SK-N-SH (cell line): ENCODE measurements at regions not wholly inside any gene's neighbourhood (a gene's known extent, or its start where the extent isn't known, plus 50 kb on each side); places are given as distances from the start of the nearest gene placed in this dataset.

ENCODE experiments used
- CTCF ChIA-PET: fragments of 300-600, 350-600 bp; formaldehyde crosslinking; extraction: SDS; loops from one replicate; lab custom pipeline; 2021; lab: Yijun Ruan, JAX
- POLR2A ChIA-PET: fragments of 350-600 bp; sonication (Branson Sonifier 250); formaldehyde crosslinking; extraction: SDS; loops from one replicate; lab custom pipeline; 2020; ENCODE audit warnings: antibody characterized with exemption, inconsistent platforms; lab: Yijun Ruan, JAX
- DNase-seq: peaks from one replicate; pipeline ENCODE4 v3.0.0; 2012
- H2AFZ ChIP-seq: fragments of 200-600 bp; sonication (generic); 2 replicates; pipeline ENCODE4 v1.8.1; 2016; ENCODE audit warnings: antibody characterized with exemption, mild to moderate bottlenecking, low read depth
- H3F3A ChIP-seq: fragments of 200-600 bp; sonication (generic); replicated peaks from 2 replicates; pipeline ENCODE3; 2016; ENCODE audit warnings: antibody characterized with exemption, mild to moderate bottlenecking; ENCODE audit not compliant: insufficient read depth
- H3K27ac ChIP-seq, 2 experiments: fragments of 200-500 bp in 1 of 2; fragments of 200-600 bp in 1 of 2; sonication (Bioruptor generic) in 1 of 2; sonication (generic), shearing (Covaris generic) in 1 of 2; 2 replicates each; pipeline versions ENCODE4 v1.5.1 to v1.6.1; 2014 to 2016; ENCODE audit warnings: low read depth in 2 of 2, inconsistent platforms in 1 of 2, low read length in 1 of 2, mild to moderate bottlenecking in 1 of 2, mixed read lengths in 1 of 2
- H3K27me3 ChIP-seq: fragments of 200-600 bp; sonication (generic), shearing (Covaris generic); 2 replicates; pipeline ENCODE4 v1.6.1; 2016; ENCODE audit warnings: mixed run types; ENCODE audit not compliant: insufficient read depth
- H3K36me3 ChIP-seq, 2 experiments: fragments of 200-500 bp in 1 of 2; fragments of 200-600 bp in 1 of 2; sonication (Bioruptor generic) in 1 of 2; sonication (generic) in 1 of 2; replicated peaks in 1 of 2; 2 replicates each; pipeline versions ENCODE3 to v1.5.1; 2014 to 2016; ENCODE audit warnings: low read length in 1 of 2, mild to moderate bottlenecking in 1 of 2; ENCODE audit not compliant: insufficient read depth in 2 of 2, control insufficient read depth in 1 of 2
- H3K4me1 ChIP-seq, 2 experiments: fragments of 200-500 bp in 1 of 2; fragments of 200-600 bp in 1 of 2; sonication (Bioruptor generic) in 1 of 2; sonication (generic), shearing (Covaris generic) in 1 of 2; 2 replicates each; pipeline versions ENCODE4 v1.5.1 to v1.6.1; 2014 to 2016; ENCODE audit warnings: low read depth in 1 of 2, low read length in 1 of 2, mixed run types in 1 of 2; ENCODE audit not compliant: insufficient read depth in 2 of 2, control insufficient read depth in 1 of 2
- H3K4me2 ChIP-seq: fragments of 200-600 bp; sonication (generic), shearing (Covaris generic); 2 replicates; pipeline ENCODE4 v1.6.1; 2017; ENCODE audit warnings: mixed run types
- H3K4me3 ChIP-seq, 2 experiments: fragments of 200-500 bp in 1 of 2; fragments of 200-600 bp in 1 of 2; sonication (Bioruptor generic) in 1 of 2; sonication (generic), shearing (Covaris generic) in 1 of 2; 2 replicates each; pipeline versions ENCODE4 v1.5.1 to v1.8.1; 2014 to 2016; ENCODE audit warnings: low read depth in 2 of 2, inconsistent platforms in 1 of 2, low read length in 1 of 2, mild to moderate bottlenecking in 1 of 2, mixed read lengths in 1 of 2, moderate library complexity in 1 of 2
- H3K79me2 ChIP-seq: fragments of 200-600 bp; sonication (generic); 2 replicates; pipeline ENCODE4 v1.8.1; 2017; ENCODE audit warnings: mild to moderate bottlenecking; ENCODE audit not compliant: insufficient read depth
- H3K9ac ChIP-seq: fragments of 200-600 bp; sonication (generic); 2 replicates; pipeline ENCODE4 v1.6.1; 2017; ENCODE audit warnings: mixed run types
- H3K9me2 ChIP-seq: fragments of 200-600 bp; sonication (generic); 2 replicates; pipeline ENCODE4 v1.6.1; 2017; ENCODE audit warnings: mixed run types
- H3K9me3 ChIP-seq: fragments of 200-600 bp; sonication (generic); 2 replicates; pipeline ENCODE4 v1.6.1; 2017; ENCODE audit warnings: mixed run types, mild to moderate bottlenecking, moderate library complexity
- H4K20me1 ChIP-seq: fragments of 200-600 bp; sonication (generic); 2 replicates; pipeline ENCODE4 v1.6.1; 2017; ENCODE audit warnings: mild to moderate bottlenecking, mixed run types; ENCODE audit not compliant: insufficient read depth
- ELF1 ChIP-seq: IDR thresholded peaks from 2 replicates; pipeline ENCODE4 v1.4.0; 2012
- FOSL2 ChIP-seq: IDR thresholded peaks from 2 replicates; pipeline ENCODE4 v1.4.0; 2012; ENCODE audit warnings: low read depth, mild to moderate bottlenecking, moderate library complexity, borderline replicate concordance
- FOXM1 ChIP-seq: IDR thresholded peaks from 2 replicates; pipeline ENCODE4 v1.4.0; 2012; ENCODE audit warnings: low read depth, mild to moderate bottlenecking
- RFX5 ChIP-seq: IDR thresholded peaks from 2 replicates; pipeline ENCODE4 v1.6.1; 2012; ENCODE audit warnings: mild to moderate bottlenecking, improper control_type of control experiment, low read length
- TAF1 ChIP-seq: IDR thresholded peaks from 2 replicates; pipeline ENCODE4 v1.6.1; 2012; ENCODE audit warnings: low read depth, mild to moderate bottlenecking, low read length, moderate library complexity, borderline replicate concordance
- YY1 ChIP-seq: IDR thresholded peaks from 2 replicates; pipeline ENCODE4 v1.4.0; 2012; ENCODE audit warnings: low read depth, mild to moderate bottlenecking
- WGBS: methylation state at CpG from one replicate; pipeline ENCODE4 v1.1.6; 2017; ENCODE audit warnings: low lambda C conversion rate; 5-methylcytosine and 5-hydroxymethylcytosine counted together
- TF ChIP-seq, protein P1 (sequence below): IDR thresholded peaks from 2 replicates; pipeline ENCODE4 v1.6.1; 2012; ENCODE audit warnings: mild to moderate bottlenecking, low read depth, low read length, moderate library complexity

DNA sequence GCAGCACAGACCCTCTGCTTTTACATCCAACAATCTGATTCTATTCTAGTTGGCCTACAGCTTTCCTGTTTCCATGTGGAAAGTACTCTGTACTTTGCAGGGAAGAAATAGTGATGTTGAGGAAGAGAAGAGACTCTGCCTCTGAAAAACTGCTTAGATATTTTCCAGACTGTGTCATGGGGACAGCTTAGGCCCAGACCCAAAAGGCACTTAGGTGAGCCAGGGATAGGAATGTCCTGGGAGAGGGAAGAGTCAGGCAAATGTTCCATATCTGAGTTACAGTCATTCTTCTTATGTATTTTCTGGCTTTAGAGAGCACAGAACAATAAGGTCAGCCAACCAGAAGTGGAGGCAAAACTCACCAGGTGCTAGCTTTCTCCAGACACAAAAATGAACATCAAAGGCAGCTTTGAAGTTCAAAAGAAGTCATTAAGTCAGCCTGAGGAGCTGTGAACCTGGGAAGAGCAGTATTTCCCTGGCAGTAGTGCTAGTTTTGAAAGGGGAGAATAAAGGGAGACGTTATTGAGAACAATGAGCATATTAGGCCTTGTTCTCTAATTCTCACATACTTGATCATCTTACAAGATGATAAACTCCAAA lies 199.7 kb upstream of the LMNTD1 start:
- Histone ChIP-seq H3K36me3 (no peaks in the 10 kb centered on the region), H3K79me2 (no peaks in the 10 kb centered on the region), H3K9ac (no peak overlapping the region), H3K27ac (no peak overlapping the region), H3K4me2 (no peak overlapping the region), H2AFZ (no peak overlapping the region), H3K4me1 (no peaks in the 10 kb centered on the region), H3F3A (no peaks in the 10 kb centered on the region), H3K9me3 (no peaks in the 10 kb centered on the region), H3K9me2 (no peaks in the 10 kb centered on the region), H3K27me3 (no peaks in the 10 kb centered on the region), H4K20me1 (no peaks in the 10 kb centered on the region), H3K4me3 (no peak overlapping the region)
- no peak for DNase-seq
- CTCF ChIA-PET: interaction anchor here (1.3 kb wide), 1 partner anchor 18 kb away, joined by 3 read pairs; no protein-coding TSS in a partner anchor
- POLR2A ChIA-PET: interaction anchor here (0.6 kb wide), 1 partner anchor 1034 kb away, joined by 4 read pairs; no protein-coding TSS in a partner anchor
- WGBS: 71% methylated on average over 1 of the region's 1 CpG
- TF ChIP-seq RFX5: no peak
- TF ChIP-seq FOSL2: no peak
- no peak for TF ChIP-seq TAF1
- TF ChIP-seq, protein P1, sequence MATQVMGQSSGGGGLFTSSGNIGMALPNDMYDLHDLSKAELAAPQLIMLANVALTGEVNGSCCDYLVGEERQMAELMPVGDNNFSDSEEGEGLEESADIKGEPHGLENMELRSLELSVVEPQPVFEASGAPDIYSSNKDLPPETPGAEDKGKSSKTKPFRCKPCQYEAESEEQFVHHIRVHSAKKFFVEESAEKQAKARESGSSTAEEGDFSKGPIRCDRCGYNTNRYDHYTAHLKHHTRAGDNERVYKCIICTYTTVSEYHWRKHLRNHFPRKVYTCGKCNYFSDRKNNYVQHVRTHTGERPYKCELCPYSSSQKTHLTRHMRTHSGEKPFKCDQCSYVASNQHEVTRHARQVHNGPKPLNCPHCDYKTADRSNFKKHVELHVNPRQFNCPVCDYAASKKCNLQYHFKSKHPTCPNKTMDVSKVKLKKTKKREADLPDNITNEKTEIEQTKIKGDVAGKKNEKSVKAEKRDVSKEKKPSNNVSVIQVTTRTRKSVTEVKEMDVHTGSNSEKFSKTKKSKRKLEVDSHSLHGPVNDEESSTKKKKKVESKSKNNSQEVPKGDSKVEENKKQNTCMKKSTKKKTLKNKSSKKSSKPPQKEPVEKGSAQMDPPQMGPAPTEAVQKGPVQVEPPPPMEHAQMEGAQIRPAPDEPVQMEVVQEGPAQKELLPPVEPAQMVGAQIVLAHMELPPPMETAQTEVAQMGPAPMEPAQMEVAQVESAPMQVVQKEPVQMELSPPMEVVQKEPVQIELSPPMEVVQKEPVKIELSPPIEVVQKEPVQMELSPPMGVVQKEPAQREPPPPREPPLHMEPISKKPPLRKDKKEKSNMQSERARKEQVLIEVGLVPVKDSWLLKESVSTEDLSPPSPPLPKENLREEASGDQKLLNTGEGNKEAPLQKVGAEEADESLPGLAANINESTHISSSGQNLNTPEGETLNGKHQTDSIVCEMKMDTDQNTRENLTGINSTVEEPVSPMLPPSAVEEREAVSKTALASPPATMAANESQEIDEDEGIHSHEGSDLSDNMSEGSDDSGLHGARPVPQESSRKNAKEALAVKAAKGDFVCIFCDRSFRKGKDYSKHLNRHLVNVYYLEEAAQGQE: no peak

DNA sequence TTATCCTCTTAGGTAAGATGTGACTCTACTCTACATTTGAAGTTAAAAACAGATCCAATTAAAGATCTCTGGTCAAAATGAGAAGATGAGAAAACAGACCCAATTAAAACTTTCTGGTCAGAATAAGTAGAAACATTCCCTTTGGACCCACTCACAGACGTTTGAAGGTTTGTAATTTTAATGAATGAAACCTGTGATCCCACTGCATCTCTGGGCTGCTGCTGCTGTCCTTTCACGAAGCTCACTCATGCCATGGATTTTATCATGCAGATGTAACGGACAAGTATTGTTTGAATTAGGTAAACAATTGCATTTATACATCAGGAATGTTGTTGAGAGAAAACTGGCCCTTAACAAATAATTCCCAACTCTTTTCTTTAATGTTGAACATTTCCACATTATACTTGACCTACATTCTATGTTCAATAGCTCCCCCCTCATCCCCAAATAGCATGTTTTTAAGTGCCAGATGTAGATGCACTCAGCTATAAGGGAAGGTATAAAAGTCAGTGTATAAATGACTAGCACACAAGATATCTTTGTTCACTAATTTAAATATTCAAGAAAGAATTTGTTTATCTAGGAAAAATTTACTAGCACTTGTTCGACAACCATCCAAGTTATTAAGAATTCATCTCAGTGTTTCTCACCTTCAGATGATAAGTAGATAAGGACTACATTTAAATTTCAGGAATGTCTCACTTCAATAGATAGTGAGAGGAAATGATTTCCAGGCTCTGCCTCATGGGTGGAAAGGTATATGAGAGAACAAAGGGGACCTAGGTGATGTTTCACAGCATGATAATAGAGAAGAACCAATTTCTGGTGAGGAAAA lies 202.3 kb upstream of the LMNTD1 start:
- no peak overlapping the region for H3K9ac ChIP-seq
- H3K4me3 ChIP-seq: no peak overlapping the region
- no peaks in the 10 kb centered on the region for H3K27me3 ChIP-seq
- no peak overlapping the region for H3K27ac ChIP-seq
- TF ChIP-seq YY1 (no peak), FOXM1 (no peak), ELF1 (no peak), TAF1 (no peak)
- TF ChIP-seq, all 33 proteins: peak for 0
- CTCF ChIA-PET: no interaction called here
- POLR2A ChIA-PET: no interaction called here
- no peaks in the 10 kb centered on the region for H3K9me2 ChIP-seq
- H3K4me2 ChIP-seq: no peak overlapping the region
- no peak overlapping the region for H2AFZ ChIP-seq
- H4K20me1 ChIP-seq: no peaks in the 10 kb centered on the region
- no peaks in the 10 kb centered on the region for H3K79me2 ChIP-seq
- no peaks in the 10 kb centered on the region for H3F3A ChIP-seq
- no peaks in the 10 kb centered on the region for H3K4me1 ChIP-seq
- no peaks in the 10 kb centered on the region for H3K36me3 ChIP-seq
- 58% methylated on average over 4 of the region's 4 CpGs for WGBS
- DNase-seq: no peak
- no peaks in the 10 kb centered on the region for H3K9me3 ChIP-seq
